Activated T-cell treated with anti-CD3 and anti-CD28 coated beads, Interleukin-2, amount 50 U/mL, for 48 hours (primary cell): ENCODE measurements at regions not wholly inside any gene's neighbourhood (a gene's known extent, or its start where the extent isn't known, plus 50 kb on each side); places are given as distances from the start of the nearest gene placed in this dataset.

Source experiments
- DNase-seq, 2 experiments: peaks; one replicate each; pipeline ENCODE4 v3.0.0-alpha.2; 2020

DNA sequence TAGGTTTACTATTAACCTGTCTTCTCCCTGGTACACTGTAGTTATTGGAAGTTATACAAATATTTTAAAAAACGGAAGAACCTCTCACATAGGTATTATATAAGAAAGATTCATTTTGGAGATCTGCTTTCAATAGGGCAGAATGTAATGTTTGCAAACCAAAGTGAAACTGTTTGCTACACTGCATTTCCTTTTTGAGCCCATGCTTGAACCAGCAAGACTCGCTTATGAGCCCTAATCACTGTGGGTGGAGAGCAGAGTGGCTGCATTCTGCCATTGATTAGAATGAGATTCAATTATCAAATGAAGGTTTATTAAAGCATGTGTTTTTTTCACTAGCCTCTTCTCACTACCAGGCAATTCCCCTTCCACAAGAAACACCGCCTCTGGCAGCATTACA is 589.7 kb downstream of the CDH11 start:
- no peak for DNase-seq

DNA sequence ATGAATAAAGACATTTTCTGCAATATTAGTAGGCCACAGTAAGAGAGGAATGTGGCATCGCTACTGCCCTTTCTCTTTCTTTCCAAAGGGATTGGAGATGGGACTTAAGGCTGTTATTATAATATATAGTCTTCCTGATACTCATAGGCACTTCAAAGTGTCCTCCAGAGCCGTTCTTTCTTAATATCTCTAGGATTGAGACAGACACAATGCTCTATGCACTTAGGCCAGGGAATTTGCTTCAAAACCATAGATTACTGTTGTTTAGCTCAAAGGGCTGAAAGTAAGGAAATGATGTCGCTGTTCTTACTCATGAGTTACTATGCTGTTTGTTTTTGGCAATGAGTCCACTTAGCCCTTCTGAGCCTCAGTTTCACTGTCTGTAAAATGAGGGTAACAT is 590.5 kb downstream of the CDH11 start:
- DNase-seq, result no peak

DNA sequence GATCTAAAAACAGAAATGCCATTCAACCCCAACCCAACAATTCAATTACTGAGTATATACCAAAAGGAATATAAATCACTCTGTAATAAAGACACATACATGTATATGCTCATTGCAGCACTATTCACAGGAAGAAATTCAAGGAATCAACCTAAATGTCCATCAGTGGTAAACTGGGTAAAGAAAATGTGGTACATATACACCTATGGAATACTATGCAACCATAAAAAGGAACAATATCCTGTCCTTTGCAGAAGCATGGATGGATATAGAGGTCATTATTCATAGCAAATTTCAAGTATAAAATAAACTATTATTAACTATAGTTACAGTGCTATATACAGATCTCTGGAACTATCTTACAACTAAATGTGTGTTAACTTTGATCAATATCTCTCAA is 599.3 kb downstream of the CDH11 start:
- DNase-seq, result no peak

DNA sequence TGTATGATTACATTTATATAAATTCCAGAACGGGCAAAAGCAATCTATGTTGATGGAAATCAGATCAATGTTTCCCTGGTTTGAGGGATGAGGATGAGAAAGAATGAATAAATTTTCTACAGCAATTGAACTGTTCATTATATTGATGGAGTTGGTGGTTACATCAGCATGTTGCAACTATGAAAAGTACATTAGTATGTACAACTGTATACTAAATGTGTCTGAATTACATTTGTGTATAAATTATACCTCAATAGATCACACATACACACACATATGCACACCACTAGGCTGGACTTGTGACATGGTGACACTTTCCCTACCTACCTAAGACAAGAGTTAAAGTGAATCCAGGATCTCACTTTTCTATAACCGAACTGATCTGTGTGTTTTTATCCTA is 608.0 kb downstream of the CDH11 start:
- DNase-seq, result no peak

DNA sequence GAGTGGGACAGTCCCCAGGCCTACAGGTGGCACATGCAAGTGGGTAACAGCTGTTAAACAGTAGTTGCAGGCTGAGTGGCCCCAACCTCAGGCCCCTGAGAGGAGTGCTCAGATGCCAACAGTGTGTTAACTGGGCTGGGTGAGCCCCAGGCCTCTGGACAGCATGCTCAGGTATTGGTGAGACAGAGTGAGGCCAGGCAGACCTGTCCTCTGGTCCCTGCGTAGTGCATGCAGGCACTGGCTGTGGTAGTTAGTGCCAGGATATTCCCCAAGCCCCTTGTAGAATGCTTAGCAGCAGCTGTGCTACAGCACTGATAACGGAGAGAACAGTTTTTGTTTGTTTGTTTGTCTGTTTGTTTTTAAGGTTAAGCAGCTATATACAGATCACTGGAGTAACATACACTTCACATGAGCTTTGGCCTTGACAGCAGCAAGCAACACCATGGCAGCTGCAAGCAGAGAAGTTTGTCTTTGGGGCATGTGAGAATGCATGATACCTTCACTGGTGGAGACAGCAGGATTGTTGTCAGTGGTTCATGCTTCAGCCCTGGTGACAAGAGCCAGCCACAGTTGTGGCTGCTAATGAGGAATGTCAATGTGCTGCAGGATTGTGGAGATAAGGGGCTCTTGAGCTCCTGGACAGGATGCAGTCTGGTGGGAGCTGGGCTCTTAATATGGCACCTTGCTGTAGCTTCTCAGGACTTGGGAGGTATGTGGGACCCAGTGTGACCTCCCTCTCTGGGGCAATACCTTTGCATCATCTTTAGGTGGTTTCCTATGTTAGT is 614.4 kb downstream of the CDH11 start:
- no peak for DNase-seq

DNA sequence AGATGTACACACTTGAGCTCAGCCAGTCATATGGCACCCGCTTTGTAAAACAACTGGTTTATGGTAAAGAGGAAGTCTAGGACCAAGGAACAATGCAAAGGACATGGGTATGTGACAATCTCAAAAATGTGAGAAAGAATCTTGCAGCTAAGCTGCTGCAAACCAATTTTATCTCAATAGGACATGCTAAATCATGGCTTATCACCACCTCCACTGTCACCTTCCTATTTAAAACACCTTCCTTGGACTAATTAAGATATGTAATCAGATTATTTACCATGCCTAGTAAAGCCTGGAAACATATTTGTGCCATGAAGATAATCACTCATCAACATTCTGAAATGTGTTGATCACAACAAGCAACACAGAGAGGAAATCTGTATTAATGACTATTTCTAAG is 622.7 kb downstream of the CDH11 start:
- DNase-seq, result no peak

DNA sequence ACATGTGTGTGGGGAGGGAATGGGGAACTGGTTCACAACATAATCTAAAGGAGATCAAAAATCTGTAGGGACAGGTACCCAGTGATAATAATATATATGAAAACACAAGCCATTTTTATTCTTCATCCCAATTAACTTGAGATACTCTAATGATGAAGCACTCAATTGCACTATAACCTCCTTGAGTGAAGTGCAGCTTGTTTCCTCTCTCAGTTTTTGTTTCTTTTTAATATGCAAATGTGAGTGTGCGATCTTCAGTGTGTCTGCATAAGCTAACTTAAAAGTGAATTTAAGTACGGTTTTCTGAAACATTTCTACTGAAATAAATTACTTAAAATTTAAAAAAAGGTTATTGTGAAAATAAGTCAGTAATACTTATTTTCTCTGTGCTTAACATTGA is 623.5 kb downstream of the CDH11 start:
- no peak for DNase-seq

DNA sequence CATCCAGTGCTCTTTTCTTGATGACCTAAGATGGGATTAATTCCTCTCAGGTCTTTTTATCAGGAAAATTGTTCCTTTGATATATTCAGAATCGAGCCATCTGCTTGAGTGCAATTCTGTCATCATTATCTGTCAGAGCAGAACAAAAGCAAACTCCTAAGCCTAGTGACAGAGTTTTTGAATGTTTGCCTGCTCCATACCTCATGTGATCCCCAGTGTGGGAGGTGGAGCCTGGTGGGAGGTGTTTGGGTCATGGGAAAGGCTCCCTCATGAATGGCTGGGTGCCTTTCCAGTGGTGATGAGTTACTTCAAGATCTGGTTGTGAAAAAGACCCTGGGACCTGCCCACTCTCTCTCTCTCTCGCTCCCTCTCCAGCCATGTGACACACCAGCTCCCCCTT is 628.2 kb downstream of the CDH11 start:
- DNase-seq, result no peak

DNA sequence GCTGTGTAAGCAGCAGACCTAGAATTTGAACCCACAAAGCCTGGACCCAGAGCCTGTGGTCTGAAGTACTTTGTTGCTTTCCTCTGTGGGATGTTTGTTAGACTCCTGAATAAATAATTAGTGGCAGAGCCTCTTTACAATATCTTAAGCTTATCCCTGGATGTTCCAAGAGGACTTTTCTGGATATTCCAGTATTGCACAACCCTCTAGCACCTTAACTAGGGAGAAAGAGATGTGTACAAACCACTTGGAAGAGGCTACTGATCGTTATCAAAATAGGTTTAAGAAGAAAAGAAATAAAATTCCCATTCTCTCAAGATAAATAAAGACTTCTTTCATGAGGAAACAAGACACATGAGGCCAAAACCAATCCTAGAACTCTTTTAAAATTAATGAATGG is 632.4 kb downstream of the CDH11 start:
- no peak for DNase-seq

DNA sequence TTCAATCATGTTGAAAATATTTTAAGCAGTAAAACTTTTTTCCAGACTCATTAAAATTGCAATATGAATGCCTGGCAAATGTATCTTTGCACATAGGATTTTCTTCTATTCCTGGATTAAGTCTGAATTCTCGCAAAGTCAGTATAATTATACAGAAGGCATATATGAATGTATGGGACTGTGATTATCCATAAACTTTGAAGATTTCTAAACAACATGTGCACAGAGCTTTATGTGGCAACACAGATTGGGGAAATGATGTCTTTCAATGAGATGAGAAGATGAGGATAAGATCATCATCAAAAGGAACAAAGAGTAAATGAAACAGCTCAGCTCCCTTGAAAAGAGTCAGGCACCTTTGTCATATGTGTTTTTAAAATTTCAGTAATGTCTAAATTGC is 635.3 kb downstream of the CDH11 start:
- DNase-seq, result no peak

DNA sequence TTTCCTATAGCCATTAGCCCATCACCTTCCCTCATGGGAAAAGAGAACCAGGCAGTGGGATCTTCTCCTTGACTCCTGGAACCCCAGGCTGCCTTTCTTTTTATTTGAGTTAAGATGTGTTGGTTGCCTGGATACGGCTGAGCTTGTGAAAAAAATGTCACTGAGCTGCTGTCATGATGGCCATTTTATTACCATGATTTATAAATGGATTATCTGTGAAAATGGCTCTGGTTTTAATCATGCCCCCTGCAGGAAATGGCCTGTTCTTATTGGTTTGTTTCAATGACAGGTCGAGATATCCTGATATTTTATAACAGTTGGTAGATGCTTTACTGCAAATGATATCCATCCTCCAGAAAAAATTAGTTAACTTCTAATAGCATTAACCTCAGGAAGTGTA is 640.4 kb downstream of the CDH11 start:
- no peak for DNase-seq

DNA sequence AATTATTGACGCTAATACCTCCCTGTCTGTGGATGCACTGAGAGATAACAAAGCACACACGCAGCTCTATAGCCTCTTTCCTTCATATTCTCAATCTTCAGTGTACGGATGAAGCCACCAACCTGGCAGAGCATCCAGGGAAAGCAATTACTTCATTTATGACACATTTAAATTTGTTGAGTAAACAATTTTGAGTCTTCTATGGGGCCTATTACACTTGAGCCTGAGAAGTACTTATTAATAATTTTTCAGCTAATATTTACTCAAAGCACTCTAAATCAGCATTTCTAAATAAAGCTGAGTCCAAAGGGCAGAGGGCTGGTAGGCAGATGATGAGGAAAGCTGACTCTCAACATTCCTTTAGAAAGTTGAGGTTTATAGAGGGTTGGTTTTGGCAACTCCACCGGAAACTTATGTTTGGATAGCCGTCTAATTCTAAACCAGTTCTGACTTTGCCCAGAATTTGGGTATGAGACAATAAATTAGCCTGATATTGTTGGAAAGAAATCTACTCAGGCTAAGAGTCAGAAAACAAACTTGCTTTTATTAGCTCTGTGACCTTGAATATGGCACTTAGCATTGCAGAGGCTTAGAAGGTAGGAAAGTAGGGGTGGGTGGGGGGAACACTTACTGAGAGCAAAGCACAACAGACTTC is 643.5 kb downstream of the CDH11 start:
- DNase-seq, result no peak

DNA sequence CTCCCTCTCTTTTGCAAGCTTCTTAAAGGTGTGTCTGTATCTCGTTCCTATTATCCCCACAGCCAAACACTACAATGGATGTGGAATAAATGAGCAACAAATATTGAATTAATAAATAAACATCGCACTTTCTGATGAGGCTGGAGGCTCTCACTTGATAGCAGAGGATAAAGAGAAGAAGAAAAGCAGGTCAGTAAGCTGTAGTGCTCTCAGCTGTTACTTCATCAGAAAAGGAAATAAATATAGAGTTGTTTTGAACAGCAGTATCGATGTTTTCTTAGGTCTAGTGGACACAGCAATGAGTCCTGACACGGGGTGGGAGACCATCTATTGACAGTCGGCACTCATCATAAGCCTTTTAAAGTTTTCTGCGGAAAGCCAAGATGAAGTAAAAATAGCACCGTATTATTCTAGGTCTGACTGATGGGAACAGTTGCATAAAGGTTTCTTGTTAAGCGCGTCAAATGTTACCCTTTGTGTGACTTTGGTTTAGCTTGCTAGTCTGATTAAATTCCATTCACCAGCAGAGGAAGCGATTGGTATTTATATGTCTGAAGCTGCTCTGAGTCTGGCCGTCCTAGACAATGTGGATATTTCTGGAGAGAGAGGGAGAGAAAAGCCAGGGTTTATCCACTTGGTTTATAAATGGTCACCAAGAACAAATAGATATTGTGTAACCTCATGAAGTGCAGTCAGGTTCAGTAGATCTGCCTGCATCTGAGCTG is 646.1 kb downstream of the CDH11 start:
- no peak for DNase-seq

DNA sequence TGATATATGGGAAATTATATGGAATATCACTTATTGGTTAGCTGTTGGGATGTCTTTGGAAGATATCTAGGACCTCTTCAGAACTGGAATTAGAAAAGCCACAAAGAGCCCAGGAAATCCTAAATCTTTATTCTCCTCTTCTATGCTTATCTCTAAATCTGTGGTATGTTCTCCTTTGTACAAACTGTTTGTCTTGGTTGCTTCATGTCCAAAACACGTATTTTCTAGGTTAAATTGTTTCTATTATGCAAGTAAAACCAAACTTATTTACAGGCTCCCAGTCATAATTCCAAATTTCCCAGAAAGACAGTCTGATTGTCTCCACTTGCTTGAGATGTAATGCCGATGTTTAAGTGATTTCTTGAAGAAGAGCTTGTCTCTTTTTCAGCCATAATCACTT is 650.9 kb downstream of the CDH11 start:
- DNase-seq, result no peak

DNA sequence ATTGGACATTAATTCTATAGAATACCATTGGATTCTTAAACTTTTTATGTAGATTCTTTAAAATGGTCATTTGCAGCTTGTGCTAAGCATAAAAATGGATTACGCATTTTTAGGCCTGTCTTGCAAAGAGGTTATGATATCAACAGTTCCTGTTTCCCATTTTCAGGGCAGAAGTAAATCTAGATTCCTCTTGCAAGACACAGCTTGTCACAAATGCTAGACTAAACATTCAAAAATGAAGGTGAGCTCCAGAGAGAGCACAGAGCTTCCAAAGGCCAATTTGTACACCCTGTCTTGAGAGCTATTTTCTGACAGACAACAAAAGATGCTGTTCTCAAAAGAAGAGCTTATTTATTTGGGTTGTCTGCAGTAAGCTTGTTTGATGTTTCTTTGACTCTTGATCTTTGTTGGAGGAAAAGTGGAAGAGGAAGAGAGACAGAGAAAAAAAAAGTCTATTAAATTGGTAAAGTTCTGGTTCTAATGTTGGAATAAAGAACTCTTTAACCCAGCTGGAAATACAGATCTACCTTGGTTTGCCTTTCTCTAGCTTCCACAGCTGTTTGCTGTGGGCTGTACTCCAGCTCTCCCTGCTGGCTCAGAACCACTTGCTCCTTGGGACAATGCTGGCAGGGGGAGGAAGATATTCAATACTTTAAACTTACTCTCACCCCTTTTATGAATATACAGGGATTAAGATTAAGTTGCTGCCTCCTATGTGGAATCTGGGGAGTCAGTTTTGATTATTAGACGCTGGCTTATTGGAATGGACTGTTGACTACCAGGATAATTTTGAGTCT is 651.8 kb downstream of the CDH11 start:
- no peak for DNase-seq

DNA sequence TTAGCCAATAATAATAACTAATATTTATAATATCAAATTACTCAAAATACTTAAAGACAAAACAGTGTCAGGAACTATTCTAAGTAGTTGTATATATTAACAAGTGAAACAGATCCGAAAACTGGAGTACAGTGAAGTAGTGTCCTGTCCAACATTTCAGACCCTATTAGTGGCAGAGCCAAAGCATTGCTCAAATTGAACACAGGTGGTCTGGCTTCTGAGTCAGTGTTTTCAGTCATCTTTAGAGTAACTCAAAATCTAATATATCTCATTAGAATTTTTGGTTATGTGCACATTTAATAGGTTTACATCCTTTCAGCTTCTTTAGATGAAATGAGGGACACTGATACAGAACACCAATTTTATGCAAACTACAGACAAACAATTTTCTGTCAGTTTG is 652.5 kb downstream of the CDH11 start:
- DNase-seq, result no peak

DNA sequence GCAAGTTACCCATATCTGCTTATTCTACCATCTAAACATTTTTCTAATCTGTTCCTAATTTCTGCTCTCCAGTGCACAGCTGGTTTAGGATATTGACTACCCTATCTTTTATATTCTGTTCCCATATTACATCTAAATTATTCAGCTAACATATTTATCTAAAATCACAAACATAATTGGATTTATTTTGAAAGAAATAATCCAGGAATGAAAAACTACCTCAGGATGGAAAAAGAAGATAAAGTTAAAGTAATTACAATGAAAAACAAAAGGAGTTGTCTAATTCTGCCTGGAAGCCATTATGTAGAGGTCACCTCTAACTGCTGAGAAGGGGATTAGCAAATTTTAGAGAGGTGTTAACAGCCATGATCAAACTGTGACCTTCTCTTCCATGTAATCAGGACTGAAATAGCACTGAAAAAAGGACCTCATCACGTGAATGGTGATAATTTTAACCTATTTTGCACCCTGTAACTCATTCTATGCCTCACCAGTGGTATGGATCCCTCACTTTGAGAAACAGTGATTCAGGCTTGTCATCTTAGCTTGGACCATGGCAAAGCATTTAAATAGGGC is 653.3 kb downstream of the CDH11 start:
- DNase-seq, result no peak

DNA sequence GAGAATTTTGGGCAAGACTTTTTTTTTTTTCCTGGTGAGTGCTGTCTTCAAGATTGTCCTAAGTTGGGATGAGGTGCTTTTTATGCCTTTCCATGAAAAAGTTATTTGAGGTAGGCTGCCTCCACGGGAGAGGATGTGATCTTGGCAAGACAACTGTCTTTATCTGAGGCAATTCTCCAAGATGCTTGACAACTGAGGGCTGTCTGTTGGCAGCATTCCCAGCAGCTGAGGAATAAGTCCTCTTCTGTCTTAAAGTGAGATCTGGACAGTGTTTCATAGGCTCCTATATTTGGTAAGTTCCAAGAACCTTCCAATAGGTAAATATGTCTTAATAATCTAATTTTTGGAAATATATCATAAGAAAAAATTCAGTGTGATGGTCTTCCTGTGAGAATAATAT is 662.0 kb downstream of the CDH11 start:
- DNase-seq, result no peak

DNA sequence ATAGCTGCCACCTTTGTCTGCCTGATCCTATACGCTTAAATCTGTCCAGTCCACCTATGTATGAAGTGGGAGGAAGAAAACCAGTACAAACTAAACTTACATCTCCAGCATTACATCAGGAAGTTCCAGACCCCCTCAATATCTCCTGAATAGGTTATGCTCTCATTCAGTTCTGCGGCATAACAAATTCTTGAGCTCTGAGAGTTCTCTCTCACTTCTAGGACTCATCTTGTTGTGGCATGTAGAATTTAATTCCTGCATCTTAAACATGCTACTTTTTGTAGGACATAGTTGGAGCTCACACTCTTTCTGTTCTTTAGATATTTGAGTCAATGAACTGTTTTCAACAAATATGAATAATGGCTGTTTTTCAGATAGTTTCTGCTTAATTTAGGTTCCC is 662.5 kb downstream of the CDH11 start:
- no peak for DNase-seq

DNA sequence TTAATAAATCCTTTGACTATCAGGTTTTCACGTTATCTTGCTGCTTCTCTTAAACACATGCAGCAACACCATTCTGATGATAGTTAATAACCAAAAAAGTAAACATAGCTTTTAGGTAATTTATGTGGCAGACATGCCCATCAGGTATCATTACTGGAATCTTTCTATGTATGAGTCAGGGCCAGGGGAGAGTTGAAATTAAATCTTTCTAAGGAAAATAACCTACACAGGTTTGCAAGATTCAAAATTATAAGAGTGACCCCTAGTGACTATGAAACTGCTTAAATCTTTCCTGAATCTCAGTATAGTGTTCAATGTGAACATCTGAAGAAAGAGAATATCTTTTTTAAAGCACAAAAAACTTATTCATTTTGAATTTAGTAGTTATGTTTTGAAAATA is 666.6 kb downstream of the CDH11 start:
- no peak for DNase-seq

DNA sequence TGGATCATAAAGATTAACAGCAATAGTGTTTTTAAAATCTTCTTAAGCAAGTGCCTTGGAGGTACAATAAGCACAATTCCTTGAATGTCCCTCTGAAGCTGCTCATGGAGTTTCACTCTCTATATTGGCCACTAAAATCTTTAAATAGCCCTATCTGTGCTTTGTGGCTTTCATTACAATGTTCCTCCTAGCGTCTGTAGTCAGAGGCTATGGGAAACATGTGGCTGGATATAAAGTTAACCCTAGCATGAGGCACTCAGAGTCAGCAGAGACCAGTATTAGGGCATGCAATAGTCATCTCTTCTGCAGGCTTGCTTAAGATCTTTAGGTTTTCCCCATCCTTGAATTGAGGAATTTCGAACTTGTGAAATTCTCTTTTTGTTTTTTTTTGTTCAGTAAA is 668.2 kb downstream of the CDH11 start:
- DNase-seq, result no peak

DNA sequence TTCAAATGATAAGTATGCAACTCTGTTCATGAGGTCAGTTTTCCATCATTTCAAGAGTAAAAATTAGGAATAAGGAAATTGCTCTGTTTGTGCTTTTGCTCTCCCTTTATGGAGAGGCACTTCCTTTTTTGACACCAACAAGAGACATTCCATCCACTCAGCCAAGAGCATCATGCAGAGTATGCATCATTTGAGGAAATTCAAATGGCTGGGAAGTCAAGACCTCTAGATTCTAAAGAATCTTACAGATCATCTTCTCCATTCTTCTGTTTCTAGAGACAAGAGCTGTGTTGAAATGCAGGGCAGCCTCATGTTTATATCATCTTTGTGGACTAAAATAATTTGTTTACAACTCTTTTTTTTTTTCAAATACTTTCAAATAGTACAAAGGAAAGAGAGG is 669.4 kb downstream of the CDH11 start:
- DNase-seq, result no peak

DNA sequence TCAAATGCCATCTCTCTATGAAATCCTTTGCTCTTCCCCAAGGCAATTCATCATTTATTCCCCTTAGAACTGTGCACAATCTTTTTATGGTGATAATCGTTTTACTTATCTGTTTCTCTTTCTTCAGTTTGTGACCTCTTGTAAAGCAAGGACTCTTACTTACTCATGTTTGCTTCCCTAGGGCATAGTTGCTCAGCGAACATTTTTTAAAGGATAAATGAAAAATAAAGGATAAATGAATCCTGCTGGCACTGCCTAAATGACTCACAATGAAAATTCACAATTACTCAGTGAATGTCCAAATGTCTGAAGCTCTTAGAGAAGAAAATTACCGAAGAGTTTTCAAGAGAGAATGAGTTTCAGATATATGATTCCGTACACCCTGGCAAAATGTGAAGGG is 671.7 kb downstream of the CDH11 start:
- no peak for DNase-seq
